ENCODE measurements at regions not wholly inside any gene's neighbourhood (a gene's known extent, or its start where the extent isn't known, plus 50 kb on each side); places are given as distances from the start of the nearest gene placed in this dataset.

DNA sequence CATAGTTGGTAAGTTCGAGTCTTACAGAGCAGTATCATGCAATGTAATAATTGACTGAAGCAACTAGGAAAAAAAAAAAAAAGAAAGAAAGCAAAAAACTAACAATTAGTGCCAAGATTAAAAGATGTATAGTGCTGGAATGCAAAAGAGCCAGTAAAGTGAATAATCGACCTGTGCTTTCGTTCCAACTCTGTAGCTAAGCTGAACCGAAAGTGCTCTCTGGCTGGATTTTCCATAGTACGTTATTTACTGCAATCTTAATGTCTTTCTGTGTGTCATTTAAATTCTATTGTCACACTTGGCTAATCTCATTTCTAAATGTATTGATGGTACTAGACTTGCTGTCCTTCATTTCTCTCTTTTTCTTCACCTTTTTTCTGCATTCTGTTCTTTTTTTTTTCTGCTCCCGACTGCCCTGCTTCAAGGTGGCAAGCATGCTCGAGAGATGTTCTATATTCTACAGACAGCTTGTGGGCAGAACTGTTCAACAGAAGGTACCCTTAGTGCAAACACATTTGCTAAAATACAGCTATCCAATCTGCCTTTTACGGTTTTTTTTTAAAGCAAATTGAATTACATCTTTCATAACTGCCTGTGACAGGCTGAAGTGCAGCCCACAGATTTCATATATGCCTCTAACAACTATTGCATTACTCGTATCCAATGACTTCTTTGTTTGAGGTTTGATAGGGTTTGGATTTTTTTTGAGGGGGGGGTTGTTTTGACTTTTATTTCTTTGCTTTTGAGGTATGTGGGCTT, 204.2 kb upstream of the MTNR1B start:
- TF ChIP-seq RAD21 (conservative IDR thresholded peaks at IDR 0.05 in 1 of 2, IDR thresholded peaks at IDR 0.05 in 1 of 2) (no peak), POLR2A (IDR thresholded peaks at IDR 0.05; ENCODE audit: low read length) (no peak), ZNF302 (CRISPR knock-in tag; IDR thresholded peaks at IDR 0.05) (no peak), ESRRA (IDR thresholded peaks at IDR 0.05; ENCODE audit: borderline replicate concordance, low read length) (no peak), ELK1 (IDR thresholded peaks at IDR 0.05; ENCODE audit: low read depth, low read length) (no peak), EP300 (IDR thresholded peaks at IDR 0.05) (no peak)
- TF ChIP-seq, protein P1, sequence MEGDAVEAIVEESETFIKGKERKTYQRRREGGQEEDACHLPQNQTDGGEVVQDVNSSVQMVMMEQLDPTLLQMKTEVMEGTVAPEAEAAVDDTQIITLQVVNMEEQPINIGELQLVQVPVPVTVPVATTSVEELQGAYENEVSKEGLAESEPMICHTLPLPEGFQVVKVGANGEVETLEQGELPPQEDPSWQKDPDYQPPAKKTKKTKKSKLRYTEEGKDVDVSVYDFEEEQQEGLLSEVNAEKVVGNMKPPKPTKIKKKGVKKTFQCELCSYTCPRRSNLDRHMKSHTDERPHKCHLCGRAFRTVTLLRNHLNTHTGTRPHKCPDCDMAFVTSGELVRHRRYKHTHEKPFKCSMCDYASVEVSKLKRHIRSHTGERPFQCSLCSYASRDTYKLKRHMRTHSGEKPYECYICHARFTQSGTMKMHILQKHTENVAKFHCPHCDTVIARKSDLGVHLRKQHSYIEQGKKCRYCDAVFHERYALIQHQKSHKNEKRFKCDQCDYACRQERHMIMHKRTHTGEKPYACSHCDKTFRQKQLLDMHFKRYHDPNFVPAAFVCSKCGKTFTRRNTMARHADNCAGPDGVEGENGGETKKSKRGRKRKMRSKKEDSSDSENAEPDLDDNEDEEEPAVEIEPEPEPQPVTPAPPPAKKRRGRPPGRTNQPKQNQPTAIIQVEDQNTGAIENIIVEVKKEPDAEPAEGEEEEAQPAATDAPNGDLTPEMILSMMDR (IDR thresholded peaks at IDR 0.05), result no peak
- TF ChIP-seq, protein P2, sequence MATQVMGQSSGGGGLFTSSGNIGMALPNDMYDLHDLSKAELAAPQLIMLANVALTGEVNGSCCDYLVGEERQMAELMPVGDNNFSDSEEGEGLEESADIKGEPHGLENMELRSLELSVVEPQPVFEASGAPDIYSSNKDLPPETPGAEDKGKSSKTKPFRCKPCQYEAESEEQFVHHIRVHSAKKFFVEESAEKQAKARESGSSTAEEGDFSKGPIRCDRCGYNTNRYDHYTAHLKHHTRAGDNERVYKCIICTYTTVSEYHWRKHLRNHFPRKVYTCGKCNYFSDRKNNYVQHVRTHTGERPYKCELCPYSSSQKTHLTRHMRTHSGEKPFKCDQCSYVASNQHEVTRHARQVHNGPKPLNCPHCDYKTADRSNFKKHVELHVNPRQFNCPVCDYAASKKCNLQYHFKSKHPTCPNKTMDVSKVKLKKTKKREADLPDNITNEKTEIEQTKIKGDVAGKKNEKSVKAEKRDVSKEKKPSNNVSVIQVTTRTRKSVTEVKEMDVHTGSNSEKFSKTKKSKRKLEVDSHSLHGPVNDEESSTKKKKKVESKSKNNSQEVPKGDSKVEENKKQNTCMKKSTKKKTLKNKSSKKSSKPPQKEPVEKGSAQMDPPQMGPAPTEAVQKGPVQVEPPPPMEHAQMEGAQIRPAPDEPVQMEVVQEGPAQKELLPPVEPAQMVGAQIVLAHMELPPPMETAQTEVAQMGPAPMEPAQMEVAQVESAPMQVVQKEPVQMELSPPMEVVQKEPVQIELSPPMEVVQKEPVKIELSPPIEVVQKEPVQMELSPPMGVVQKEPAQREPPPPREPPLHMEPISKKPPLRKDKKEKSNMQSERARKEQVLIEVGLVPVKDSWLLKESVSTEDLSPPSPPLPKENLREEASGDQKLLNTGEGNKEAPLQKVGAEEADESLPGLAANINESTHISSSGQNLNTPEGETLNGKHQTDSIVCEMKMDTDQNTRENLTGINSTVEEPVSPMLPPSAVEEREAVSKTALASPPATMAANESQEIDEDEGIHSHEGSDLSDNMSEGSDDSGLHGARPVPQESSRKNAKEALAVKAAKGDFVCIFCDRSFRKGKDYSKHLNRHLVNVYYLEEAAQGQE (IDR thresholded peaks at IDR 0.05), result no peak
